GM23338 (cell line): ENCODE measurements at regions not wholly inside any gene's neighbourhood (a gene's known extent, or its start where the extent isn't known, plus 50 kb on each side); places are given as distances from the start of the nearest gene placed in this dataset.

Experiments used
- ATAC-seq: fragments of 200-7000 bp; cut with Tn5 transposase; 3 replicates; pipeline ENCODE4 v1.9.1; 2020
- DNase-seq: peaks from one replicate; pipeline ENCODE4 v3.0.0-alpha.2; 2015; ENCODE audit warnings: low spot score
- H2AFZ ChIP-seq: fragments of 200-600 bp; sonication (generic); 2 replicates; pipeline ENCODE4 v1.8.0; 2016; ENCODE audit warnings: antibody characterized with exemption, mild to moderate bottlenecking, moderate library complexity
- H3F3A ChIP-seq: fragments of 200-600 bp; sonication (generic); replicated peaks from 2 replicates; pipeline ENCODE4 v1.8.0; 2017; ENCODE audit warnings: antibody characterized with exemption, mixed run types, low read depth
- H3K27ac ChIP-seq: fragments of 200-600 bp; sonication (generic); 2 replicates; pipeline ENCODE4 v1.6.1; 2016; ENCODE audit warnings: low read depth
- H3K27me3 ChIP-seq: fragments of 200-600 bp; sonication (generic); 2 replicates; pipeline ENCODE4 v1.8.0; 2016; ENCODE audit warnings: mild to moderate bottlenecking, mixed run types, moderate library complexity; ENCODE audit not compliant: insufficient read depth
- H3K36me3 ChIP-seq: fragments of 200-600 bp; sonication (generic); 2 replicates; pipeline ENCODE4 v1.8.0; 2016; ENCODE audit warnings: mild to moderate bottlenecking; ENCODE audit not compliant: insufficient read depth
- H3K4me1 ChIP-seq: fragments of 200-600 bp; sonication (generic); 2 replicates; pipeline ENCODE4 v1.8.0; 2016; ENCODE audit warnings: mild to moderate bottlenecking, moderate library complexity; ENCODE audit not compliant: insufficient read depth
- H3K4me2 ChIP-seq: fragments of 200-600 bp; sonication (generic); 2 replicates; pipeline ENCODE4 v1.7.1; 2017; ENCODE audit warnings: mixed run types
- H3K4me3 ChIP-seq: fragments of 200-600 bp; sonication (generic); 2 replicates; pipeline ENCODE4 v1.6.1; 2016; ENCODE audit warnings: mixed run types
- H3K79me2 ChIP-seq: fragments of 200-600 bp; sonication (generic); replicated peaks from 2 replicates; pipeline ENCODE4 v1.8.0; 2017; ENCODE audit warnings: mild to moderate bottlenecking; ENCODE audit not compliant: insufficient read depth
- H3K9me2 ChIP-seq: fragments of 200-600 bp; sonication (generic); 2 replicates; pipeline ENCODE4 v1.8.0; 2017; ENCODE audit not compliant: insufficient read depth
- H4K20me1 ChIP-seq: fragments of 200-600 bp; sonication (generic); replicated peaks from 2 replicates; pipeline ENCODE4 v1.8.0; 2017; ENCODE audit warnings: mild to moderate bottlenecking; ENCODE audit not compliant: insufficient read depth
- H3K27ac Mint-ChIP-seq: 2 replicates; pipeline ENCODE4 v1.8.0; 2020; ENCODE audit warnings: inconsistent platforms, mild to moderate bottlenecking, moderate library complexity, mixed read lengths
- H3K27me3 Mint-ChIP-seq: 3 replicates; pipeline ENCODE4 v1.8.0; 2022; ENCODE audit warnings: low read depth, mild to moderate bottlenecking, moderate library complexity, mixed read lengths, inconsistent platforms; ENCODE audit not compliant: insufficient read depth, poor library complexity
- H3K36me3 Mint-ChIP-seq: 3 replicates; pipeline ENCODE4 v1.8.0; 2021; ENCODE audit warnings: low read depth, mild to moderate bottlenecking, inconsistent platforms, moderate library complexity, mixed read lengths
- H3K4me1 Mint-ChIP-seq: 3 replicates; pipeline ENCODE4 v1.8.0; 2020; ENCODE audit warnings: mild to moderate bottlenecking, inconsistent platforms, mixed read lengths
- H3K4me3 Mint-ChIP-seq: 3 replicates; pipeline ENCODE4 v1.8.0; 2021; ENCODE audit warnings: moderate library complexity, mild to moderate bottlenecking, inconsistent platforms, mixed read lengths
- H3K9me3 Mint-ChIP-seq: 3 replicates; pipeline ENCODE4 v1.8.0; 2020; ENCODE audit warnings: moderate library complexity, mild to moderate bottlenecking, inconsistent platforms, mixed read lengths
- CREB1 ChIP-seq: fragments of 250-450 bp; sonication (Bioruptor Pico); IDR thresholded peaks from 2 replicates; pipeline ENCODE4 v1.5.0; 2020; ENCODE audit warnings: low read depth, mild to moderate bottlenecking, moderate library complexity
- EZH2 ChIP-seq: fragments of 200-600 bp; sonication (generic); IDR thresholded peaks from one replicate; pipeline ENCODE4 v1.8.0; 2017; ENCODE audit warnings: antibody characterized with exemption, mild to moderate bottlenecking, low read depth; ENCODE audit not compliant: unreplicated experiment
- POLR2AphosphoS5 ChIP-seq: IDR thresholded peaks from 2 replicates; pipeline ENCODE4 v1.6.1; 2016; ENCODE audit warnings: antibody characterized with exemption, low read depth
- ZNF114 ChIP-seq: fragments of 250-450 bp; sonication (Bioruptor Pico); IDR thresholded peaks from 2 replicates; pipeline ENCODE4 v1.5.0; 2020; ENCODE audit warnings: mild to moderate bottlenecking, moderate library complexity
- TF ChIP-seq, protein P1 (sequence below): fragments of 250-450 bp; sonication (Bioruptor Pico); IDR thresholded peaks from 2 replicates; pipeline ENCODE4 v1.5.0; 2020; ENCODE audit warnings: mild to moderate bottlenecking, moderate library complexity
- TF ChIP-seq, protein P2 (sequence below): IDR thresholded peaks from 2 replicates; pipeline ENCODE4 v1.6.1; 2016; ENCODE audit warnings: antibody characterized with exemption
- TF ChIP-seq, protein P3 (sequence below), 2 experiments: fragments of 200-600 bp in 1 of 2; sonication (generic) in 1 of 2; conservative IDR thresholded peaks; 2 replicates each; pipeline versions ENCODE4 v1.5.1 to v1.6.1; 2016 to 2017; ENCODE audit warnings: antibody characterized with exemption in 2 of 2, low read depth in 2 of 2, mild to moderate bottlenecking in 2 of 2, moderate library complexity in 1 of 2

DNA sequence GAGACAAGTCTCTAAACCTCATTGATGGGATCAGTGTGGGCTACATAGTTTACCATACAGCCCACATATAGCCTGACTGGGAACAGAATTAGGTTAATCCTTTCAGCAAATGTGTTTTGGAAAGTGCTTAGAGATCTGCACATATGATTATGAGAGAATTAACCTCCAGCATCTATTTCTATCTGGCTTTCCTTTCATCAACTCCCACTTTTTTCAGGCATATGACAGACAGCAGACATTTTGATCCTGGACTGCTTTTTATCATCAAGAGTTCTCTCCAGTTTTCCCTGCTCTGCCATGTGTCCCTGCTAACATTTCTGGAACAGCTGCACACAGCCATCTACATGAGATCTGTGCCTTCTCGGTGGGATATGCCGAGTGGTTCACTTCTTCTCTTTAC lies 139.5 kb upstream of the LRP1B start (continued):
- TF ChIP-seq, protein P1, sequence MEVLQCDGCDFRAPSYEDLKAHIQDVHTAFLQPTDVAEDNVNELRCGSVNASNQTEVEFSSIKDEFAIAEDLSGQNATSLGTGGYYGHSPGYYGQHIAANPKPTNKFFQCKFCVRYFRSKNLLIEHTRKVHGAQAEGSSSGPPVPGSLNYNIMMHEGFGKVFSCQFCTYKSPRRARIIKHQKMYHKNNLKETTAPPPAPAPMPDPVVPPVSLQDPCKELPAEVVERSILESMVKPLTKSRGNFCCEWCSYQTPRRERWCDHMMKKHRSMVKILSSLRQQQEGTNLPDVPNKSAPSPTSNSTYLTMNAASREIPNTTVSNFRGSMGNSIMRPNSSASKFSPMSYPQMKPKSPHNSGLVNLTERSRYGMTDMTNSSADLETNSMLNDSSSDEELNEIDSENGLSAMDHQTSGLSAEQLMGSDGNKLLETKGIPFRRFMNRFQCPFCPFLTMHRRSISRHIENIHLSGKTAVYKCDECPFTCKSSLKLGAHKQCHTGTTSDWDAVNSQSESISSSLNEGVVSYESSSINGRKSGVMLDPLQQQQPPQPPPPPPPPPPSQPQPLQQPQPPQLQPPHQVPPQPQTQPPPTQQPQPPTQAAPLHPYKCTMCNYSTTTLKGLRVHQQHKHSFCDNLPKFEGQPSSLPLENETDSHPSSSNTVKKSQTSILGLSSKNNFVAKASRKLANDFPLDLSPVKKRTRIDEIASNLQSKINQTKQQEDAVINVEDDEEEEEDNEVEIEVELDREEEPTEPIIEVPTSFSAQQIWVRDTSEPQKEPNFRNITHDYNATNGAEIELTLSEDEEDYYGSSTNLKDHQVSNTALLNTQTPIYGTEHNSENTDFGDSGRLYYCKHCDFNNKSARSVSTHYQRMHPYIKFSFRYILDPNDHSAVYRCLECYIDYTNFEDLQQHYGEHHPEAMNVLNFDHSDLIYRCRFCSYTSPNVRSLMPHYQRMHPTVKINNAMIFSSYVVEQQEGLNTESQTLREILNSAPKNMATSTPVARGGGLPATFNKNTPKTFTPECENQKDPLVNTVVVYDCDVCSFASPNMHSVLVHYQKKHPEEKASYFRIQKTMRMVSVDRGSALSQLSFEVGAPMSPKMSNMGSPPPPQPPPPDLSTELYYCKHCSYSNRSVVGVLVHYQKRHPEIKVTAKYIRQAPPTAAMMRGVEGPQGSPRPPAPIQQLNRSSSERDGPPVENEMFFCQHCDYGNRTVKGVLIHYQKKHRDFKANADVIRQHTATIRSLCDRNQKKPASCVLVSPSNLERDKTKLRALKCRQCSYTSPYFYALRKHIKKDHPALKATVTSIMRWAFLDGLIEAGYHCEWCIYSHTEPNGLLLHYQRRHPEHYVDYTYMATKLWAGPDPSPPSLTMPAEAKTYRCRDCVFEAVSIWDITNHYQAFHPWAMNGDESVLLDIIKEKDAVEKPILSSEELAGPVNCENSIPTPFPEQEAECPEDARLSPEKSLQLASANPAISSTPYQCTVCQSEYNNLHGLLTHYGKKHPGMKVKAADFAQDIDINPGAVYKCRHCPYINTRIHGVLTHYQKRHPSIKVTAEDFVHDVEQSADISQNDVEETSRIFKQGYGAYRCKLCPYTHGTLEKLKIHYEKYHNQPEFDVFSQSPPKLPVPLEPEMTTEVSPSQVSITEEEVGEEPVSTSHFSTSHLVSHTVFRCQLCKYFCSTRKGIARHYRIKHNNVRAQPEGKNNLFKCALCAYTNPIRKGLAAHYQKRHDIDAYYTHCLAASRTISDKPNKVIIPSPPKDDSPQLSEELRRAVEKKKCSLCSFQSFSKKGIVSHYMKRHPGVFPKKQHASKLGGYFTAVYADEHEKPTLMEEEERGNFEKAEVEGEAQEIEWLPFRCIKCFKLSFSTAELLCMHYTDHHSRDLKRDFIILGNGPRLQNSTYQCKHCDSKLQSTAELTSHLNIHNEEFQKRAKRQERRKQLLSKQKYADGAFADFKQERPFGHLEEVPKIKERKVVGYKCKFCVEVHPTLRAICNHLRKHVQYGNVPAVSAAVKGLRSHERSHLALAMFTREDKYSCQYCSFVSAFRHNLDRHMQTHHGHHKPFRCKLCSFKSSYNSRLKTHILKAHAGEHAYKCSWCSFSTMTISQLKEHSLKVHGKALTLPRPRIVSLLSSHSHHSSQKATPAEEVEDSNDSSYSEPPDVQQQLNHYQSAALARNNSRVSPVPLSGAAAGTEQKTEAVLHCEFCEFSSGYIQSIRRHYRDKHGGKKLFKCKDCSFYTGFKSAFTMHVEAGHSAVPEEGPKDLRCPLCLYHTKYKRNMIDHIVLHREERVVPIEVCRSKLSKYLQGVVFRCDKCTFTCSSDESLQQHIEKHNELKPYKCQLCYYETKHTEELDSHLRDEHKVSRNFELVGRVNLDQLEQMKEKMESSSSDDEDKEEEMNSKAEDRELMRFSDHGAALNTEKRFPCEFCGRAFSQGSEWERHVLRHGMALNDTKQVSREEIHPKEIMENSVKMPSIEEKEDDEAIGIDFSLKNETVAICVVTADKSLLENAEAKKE = no peak
- no peak for TF ChIP-seq ZNF114
- no peak for TF ChIP-seq CREB1 (CRISPR knock-in tag)
- TF ChIP-seq POLR2AphosphoS5 = no peak
- TF ChIP-seq, protein P2, sequence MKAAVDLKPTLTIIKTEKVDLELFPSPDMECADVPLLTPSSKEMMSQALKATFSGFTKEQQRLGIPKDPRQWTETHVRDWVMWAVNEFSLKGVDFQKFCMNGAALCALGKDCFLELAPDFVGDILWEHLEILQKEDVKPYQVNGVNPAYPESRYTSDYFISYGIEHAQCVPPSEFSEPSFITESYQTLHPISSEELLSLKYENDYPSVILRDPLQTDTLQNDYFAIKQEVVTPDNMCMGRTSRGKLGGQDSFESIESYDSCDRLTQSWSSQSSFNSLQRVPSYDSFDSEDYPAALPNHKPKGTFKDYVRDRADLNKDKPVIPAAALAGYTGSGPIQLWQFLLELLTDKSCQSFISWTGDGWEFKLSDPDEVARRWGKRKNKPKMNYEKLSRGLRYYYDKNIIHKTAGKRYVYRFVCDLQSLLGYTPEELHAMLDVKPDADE = no peak
- TF ChIP-seq, protein P3, sequence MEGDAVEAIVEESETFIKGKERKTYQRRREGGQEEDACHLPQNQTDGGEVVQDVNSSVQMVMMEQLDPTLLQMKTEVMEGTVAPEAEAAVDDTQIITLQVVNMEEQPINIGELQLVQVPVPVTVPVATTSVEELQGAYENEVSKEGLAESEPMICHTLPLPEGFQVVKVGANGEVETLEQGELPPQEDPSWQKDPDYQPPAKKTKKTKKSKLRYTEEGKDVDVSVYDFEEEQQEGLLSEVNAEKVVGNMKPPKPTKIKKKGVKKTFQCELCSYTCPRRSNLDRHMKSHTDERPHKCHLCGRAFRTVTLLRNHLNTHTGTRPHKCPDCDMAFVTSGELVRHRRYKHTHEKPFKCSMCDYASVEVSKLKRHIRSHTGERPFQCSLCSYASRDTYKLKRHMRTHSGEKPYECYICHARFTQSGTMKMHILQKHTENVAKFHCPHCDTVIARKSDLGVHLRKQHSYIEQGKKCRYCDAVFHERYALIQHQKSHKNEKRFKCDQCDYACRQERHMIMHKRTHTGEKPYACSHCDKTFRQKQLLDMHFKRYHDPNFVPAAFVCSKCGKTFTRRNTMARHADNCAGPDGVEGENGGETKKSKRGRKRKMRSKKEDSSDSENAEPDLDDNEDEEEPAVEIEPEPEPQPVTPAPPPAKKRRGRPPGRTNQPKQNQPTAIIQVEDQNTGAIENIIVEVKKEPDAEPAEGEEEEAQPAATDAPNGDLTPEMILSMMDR (conservative IDR thresholded peaks at IDR 0.05; ENCODE audit: low read depth in 2 of 2) = no peak

DNA sequence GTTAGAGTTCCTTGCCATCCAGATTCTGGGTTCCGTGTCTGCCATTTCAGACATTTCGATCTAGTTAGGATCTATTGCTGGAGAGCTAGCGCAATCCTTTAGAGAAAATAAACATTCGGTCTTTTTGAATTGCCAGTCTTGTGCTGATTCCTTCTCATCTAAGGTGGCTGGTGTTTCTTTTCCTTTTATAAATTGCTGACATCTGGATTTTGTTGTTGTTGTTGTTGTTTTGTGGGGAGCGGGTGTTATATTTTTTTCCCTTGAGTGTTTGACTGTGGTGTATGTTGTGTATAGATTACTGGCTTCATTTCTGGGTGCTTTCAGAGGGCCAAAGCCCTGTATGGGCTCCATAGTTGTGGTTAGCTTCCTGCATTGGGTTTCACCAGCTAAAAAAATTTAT lies 128.5 kb upstream of the LRP1B start:
- peak overlapping the region; percentile 10; the same call in 1 of the 2 replicates for H3K27ac Mint-ChIP-seq
- Histone ChIP-seq H3K4me2 (no peak overlapping the region), H3K27ac (no peak overlapping the region), H3K4me3 (no peak overlapping the region), H2AFZ (peak overlapping the region; percentile 63; the same call in 1 of the 2 replicates), H3K27me3 (no peaks in the 10 kb centered on the region), H3K36me3 (no peaks in the 10 kb centered on the region), H3K4me1 (no peaks in the 10 kb centered on the region), H3K79me2 (no peaks in the 10 kb centered on the region), H4K20me1 (no peaks in the 10 kb centered on the region), H3F3A (no peaks in the 10 kb centered on the region), H3K9me2 (no peaks in the 10 kb centered on the region)
- no peak for ATAC-seq
- no peaks in the 10 kb centered on the region for H3K36me3 Mint-ChIP-seq
- no peak for DNase-seq
- no peaks in the 10 kb centered on the region for H3K4me1 Mint-ChIP-seq
- H3K4me3 Mint-ChIP-seq = no peak overlapping the region
- H3K9me3 Mint-ChIP-seq = no peaks in the 10 kb centered on the region
- H3K27me3 Mint-ChIP-seq = peaks cover 1% of the 10 kb centered on the region
- TF ChIP-seq, protein P1 = no peak
- TF ChIP-seq POLR2AphosphoS5 = no peak
- TF ChIP-seq ZNF114 = no peak
- TF ChIP-seq EZH2 = no peak
